Osteoblast (primary cell): ENCODE measurements at regions not wholly inside any gene's neighbourhood (a gene's known extent, or its start where the extent isn't known, plus 50 kb on each side); places are given as distances from the start of the nearest gene placed in this dataset.

Experiments used
- DNase-seq: peaks from one replicate; pipeline ENCODE4 v3.0.0; 2011; ENCODE audit warnings: low spot score, mixed read lengths; ENCODE audit not compliant: insufficient read length; ENCODE audit errors: missing footprints
- H2AFZ ChIP-seq: 2 replicates; pipeline ENCODE4 v1.6.0; 2011; ENCODE audit warnings: mild to moderate bottlenecking, low read length
- H3K27ac ChIP-seq: 2 replicates; pipeline ENCODE4 v1.5.1; 2011; ENCODE audit warnings: mild to moderate bottlenecking, low read depth, low read length, moderate library complexity
- H3K27me3 ChIP-seq: 2 replicates; pipeline ENCODE4 v1.6.0; 2012; ENCODE audit warnings: mild to moderate bottlenecking, control low read depth, inconsistent platforms, low read length, moderate library complexity; ENCODE audit not compliant: insufficient read depth
- H3K36me3 ChIP-seq: 2 replicates; pipeline ENCODE4 v1.5.1; 2011; ENCODE audit warnings: mild to moderate bottlenecking, low read length, control low read depth, moderate library complexity; ENCODE audit not compliant: insufficient read depth
- H3K4me1 ChIP-seq: 2 replicates; pipeline ENCODE4 v1.5.1; 2011; ENCODE audit warnings: mild to moderate bottlenecking, low read length, control low read depth, moderate library complexity; ENCODE audit not compliant: insufficient read depth
- H3K4me2 ChIP-seq: 2 replicates; pipeline ENCODE4 v1.6.0; 2011; ENCODE audit warnings: mild to moderate bottlenecking, low read length; ENCODE audit not compliant: insufficient read depth
- H3K4me3 ChIP-seq: fragments of 200-600 bp; sonication (generic); 3 replicates; pipeline ENCODE4 v1.5.1; 2012; ENCODE audit warnings: mild to moderate bottlenecking, low read length, inconsistent platforms; ENCODE audit not compliant: insufficient read depth
- H3K79me2 ChIP-seq: 2 replicates; pipeline ENCODE4 v1.6.0; 2012; ENCODE audit warnings: mild to moderate bottlenecking, low read length, control low read depth, inconsistent platforms; ENCODE audit not compliant: insufficient read depth
- H3K9me3 ChIP-seq: 2 replicates; pipeline ENCODE4 v1.5.1; 2011; ENCODE audit warnings: low read depth, low read length, control low read depth
- H4K20me1 ChIP-seq: 2 replicates; pipeline ENCODE4 v1.6.0; 2012; ENCODE audit warnings: mild to moderate bottlenecking, low read length, control low read depth; ENCODE audit not compliant: insufficient read depth
- CTCF ChIP-seq: IDR thresholded peaks from 2 replicates; pipeline ENCODE4 v1.5.1; 2011; ENCODE audit warnings: mild to moderate bottlenecking, low read depth, low read length, moderate library complexity; ENCODE audit errors: extremely low read depth

DNA sequence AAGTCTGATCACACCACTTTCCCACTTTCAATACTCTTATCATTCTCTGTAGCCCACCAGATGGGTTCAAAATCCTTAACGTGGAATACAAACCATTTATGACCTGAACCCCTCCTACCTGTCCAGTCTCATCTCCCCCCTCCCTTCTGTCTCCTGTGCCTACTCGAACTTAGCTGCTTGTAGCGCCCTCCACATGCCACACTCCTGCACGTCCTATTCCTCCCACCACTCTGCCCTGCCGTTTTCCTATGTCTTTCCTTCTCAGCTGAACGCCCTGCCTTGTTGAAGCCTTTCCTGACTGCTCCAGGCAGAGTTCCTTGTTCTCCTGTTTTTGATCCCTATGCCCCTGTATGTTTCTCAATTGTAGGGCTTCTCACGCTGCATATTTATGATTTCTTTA is 390.1 kb downstream of the HRH4 start:
- no peak overlapping the region for H3K4me2 ChIP-seq
- H4K20me1 ChIP-seq: no peaks in the 10 kb centered on the region
- no peaks in the 10 kb centered on the region for H3K27me3 ChIP-seq
- no peak overlapping the region for H3K4me3 ChIP-seq
- no peak for TF ChIP-seq CTCF
- H3K4me1 ChIP-seq: no peaks in the 10 kb centered on the region
- no peak for DNase-seq
- no peak overlapping the region for H3K27ac ChIP-seq
- no peak overlapping the region for H2AFZ ChIP-seq
- no peaks in the 10 kb centered on the region for H3K79me2 ChIP-seq
- H3K9me3 ChIP-seq: no peaks in the 10 kb centered on the region
- H3K36me3 ChIP-seq: no peaks in the 10 kb centered on the region

DNA sequence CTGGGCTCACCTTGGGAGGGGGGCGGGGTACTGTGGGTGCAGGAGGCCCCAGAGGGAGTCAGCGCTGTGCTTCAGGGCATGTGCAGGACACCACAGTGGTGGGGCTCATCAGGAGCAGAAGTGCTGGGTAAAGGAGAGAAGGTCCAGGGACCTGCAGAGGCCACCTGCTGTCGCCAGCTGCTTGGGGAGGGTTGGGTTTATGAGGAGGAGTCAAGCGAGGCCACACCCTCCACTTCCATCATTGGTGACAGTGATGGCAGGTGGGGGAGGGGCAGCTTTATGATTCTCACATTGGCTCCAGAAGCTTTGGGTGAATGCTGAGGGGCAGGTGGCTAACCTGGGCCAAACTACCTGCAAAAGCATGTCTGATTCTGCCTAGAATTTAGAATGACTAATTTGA is 392.6 kb downstream of the HRH4 start:
- no peak for DNase-seq
- H4K20me1 ChIP-seq: no peaks in the 10 kb centered on the region
- H3K79me2 ChIP-seq: no peaks in the 10 kb centered on the region
- no peaks in the 10 kb centered on the region for H3K36me3 ChIP-seq
- no peak for TF ChIP-seq CTCF
- H3K9me3 ChIP-seq: no peaks in the 10 kb centered on the region
- H3K4me2 ChIP-seq: no peak overlapping the region
- no peak overlapping the region for H3K4me3 ChIP-seq
- no peaks in the 10 kb centered on the region for H3K4me1 ChIP-seq
- H3K27me3 ChIP-seq: no peaks in the 10 kb centered on the region
- H3K27ac ChIP-seq: no peak overlapping the region
- no peak overlapping the region for H2AFZ ChIP-seq

- Histone ChIP-seq H3K9me3 (no peaks in the 10 kb centered on the region), H3K36me3 (no peaks in the 10 kb centered on the region), H3K4me1 (no peaks in the 10 kb centered on the region), H3K27ac (no peak overlapping the region), H3K4me3 (no peak overlapping the region), H2AFZ (no peak overlapping the region), H3K27me3 (no peaks in the 10 kb centered on the region), H4K20me1 (no peaks in the 10 kb centered on the region), H3K79me2 (no peaks in the 10 kb centered on the region), H3K4me2 (no peak overlapping the region)
- no peak for TF ChIP-seq CTCF
- no peak for DNase-seq
These were observed 400.7 kb downstream of the HRH4 start for GRCh38 chr18:24860978-24861680.

DNA sequence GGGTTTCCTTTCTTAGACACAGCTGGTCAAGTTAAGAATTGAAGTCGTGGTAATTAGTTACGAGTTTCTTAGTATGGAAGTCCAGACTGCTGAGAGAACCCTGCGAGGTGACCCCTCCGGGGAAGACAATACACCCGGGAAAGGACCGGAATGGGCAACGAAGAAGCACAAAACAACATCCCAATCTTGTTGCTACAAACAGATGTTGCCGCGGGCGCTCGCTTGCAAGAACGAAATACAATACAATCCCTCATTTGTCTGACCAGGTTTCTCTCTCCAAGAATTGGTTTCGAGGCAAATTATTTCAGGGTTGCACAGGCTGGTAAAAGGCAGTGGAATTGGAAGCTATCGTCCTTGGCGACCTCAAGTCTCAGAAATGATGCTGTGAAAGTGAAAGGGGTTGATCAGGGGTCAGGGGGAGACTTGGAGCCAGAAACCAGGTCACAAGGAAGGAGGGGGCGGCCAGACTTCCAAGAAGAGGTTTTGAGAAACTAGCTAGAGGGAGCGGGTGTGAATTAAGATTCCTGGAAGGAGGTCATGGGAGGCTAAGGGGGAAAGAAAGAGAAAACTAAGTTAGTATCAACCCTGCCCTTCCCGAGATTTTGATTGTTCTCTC is 401.9 kb downstream of the HRH4 start:
- Histone ChIP-seq H3K4me1 (no peaks in the 10 kb centered on the region), H3K36me3 (no peaks in the 10 kb centered on the region), H4K20me1 (no peaks in the 10 kb centered on the region), H3K27me3 (no peaks in the 10 kb centered on the region), H2AFZ (no peak overlapping the region), H3K27ac (no peak overlapping the region), H3K79me2 (no peaks in the 10 kb centered on the region), H3K9me3 (no peaks in the 10 kb centered on the region), H3K4me3 (no peak overlapping the region), H3K4me2 (no peak overlapping the region)
- no peak for DNase-seq
- no peak for TF ChIP-seq CTCF
